Subcutaneous abdominal adipose tissue (tissue), 5 donors: ENCODE measurements at regions not wholly inside any gene's neighbourhood (a gene's known extent, or its start where the extent isn't known, plus 50 kb on each side); places are given as distances from the start of the nearest gene placed in this dataset.
A peak's percentile ranks its signal among the peaks of the same experiment; 100 is the strongest.
"Not testable (repeated sequence)": the region's sequence is repeated elsewhere in the genome, so short reads cannot be mapped to it uniquely, and the experiment has no call there.

Experiments
- H3K27ac ChIP-seq: one replicate; pipeline ENCODE4 v1.7.0; 2013; ENCODE audit warnings: low read depth, mild to moderate bottlenecking, inconsistent platforms, low read length, moderate library complexity
- H3K27me3 ChIP-seq, 5 donors: one replicate each; pipeline ENCODE4 v1.7.0; 2013; ENCODE audit warnings: low read length in 5 of 5, inconsistent platforms in 1 of 5; ENCODE audit not compliant: control insufficient read depth in 5 of 5, insufficient read depth in 4 of 5
- H3K36me3 ChIP-seq, 5 donors: one replicate each; pipeline ENCODE4 v1.7.0; 2013; ENCODE audit warnings: low read length in 5 of 5; ENCODE audit not compliant: control insufficient read depth in 5 of 5, insufficient read depth in 5 of 5
- H3K4me1 ChIP-seq, 5 donors: one replicate each; pipeline ENCODE4 v1.7.0; 2013; ENCODE audit warnings: low read length in 5 of 5, mild to moderate bottlenecking in 3 of 5, moderate library complexity in 1 of 5; ENCODE audit not compliant: control insufficient read depth in 5 of 5, insufficient read depth in 5 of 5
- H3K4me3 ChIP-seq, 5 donors: one replicate each; pipeline ENCODE4 v1.7.0; 2013; ENCODE audit warnings: low read length in 5 of 5, low read depth in 1 of 5
- H3K9ac ChIP-seq, 5 donors: one replicate each; pipeline ENCODE4 v1.7.0; 2013; ENCODE audit warnings: low read length in 5 of 5, mild to moderate bottlenecking in 4 of 5, moderate library complexity in 3 of 5
- H3K9me3 ChIP-seq, 5 donors: one replicate each; pipeline ENCODE4 v1.7.0; 2013; ENCODE audit warnings: low read length in 5 of 5; ENCODE audit not compliant: control insufficient read depth in 5 of 5
- donor health status: healthy.
- donor health status: healthy.
- donor health status: healthy.
- donor health status: healthy.
- donor health status: healthy.

DNA sequence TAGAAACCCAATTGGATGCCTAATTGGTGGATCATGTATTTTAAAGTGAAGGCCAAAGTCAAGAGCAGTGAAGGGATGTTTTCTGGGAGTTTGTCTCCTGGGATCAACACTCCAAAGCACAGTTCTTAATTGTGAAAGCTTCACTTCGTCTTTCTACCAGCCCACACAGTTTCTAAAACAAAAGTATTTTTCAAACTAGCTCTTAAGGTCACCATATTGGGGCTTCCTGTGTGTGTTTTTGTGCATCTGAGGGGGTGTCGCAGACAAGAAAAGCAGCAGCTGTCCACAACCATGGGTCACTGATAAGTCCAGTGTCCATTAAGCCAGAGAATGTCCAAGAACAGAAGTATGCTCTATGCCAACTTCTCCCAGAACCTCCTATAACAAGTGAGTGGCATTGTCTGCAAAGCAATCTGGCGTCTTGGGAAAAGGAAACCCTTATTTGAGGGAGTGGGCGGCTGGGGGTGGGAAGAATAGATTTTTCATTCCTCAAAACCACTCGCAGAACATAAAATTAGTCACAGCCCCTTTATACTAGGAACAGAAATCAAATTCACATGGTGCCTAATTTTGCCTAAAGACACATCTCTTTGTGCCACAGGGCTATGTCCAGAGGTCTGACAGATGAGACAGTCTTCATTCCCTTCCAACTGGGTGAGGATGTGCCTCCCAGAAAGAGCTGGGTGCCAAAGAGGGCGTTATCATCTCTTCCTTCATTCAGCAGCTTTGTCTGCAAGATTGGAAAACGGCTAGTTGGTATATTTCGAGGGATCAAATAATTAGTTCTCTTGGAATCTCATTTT is 610.4 kb downstream of the BCOR start:
- H3K9me3 ChIP-seq, result peaks cover 0 to 9% (median 6%) of the 10 kb centered on the region in 5 donors
- no peak overlapping the region for H3K4me3 ChIP-seq
- H3K27ac ChIP-seq, result no peak overlapping the region
- peaks cover 0 to 17% (median 8%) of the 10 kb centered on the region in 5 donors for H3K27me3 ChIP-seq
- H3K36me3 ChIP-seq, result no peaks in the 10 kb centered on the region
- peaks cover 0 to 26% (median 12%) of the 10 kb centered on the region in 5 donors for H3K4me1 ChIP-seq
- H3K9ac ChIP-seq, result no peak overlapping the region

DNA sequence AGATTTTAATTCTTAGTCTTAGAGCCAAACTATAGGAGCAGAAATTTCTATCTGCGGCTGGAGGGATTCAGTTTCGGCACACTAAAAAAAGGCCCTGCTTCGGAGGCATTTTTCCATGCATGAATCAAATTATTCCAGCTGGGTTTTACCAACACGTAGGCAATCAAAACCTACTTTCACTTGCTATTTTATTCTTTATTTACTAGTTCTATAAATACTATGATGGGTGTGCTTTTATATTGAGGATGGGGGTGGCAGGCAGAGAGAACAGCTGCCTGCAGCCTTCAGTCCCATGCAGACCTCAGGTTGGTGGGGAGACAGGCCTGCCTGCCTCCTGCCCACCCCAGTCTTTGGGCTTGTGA is 609.8 kb downstream of the BCOR start:
- Histone ChIP-seq H3K9me3 (peaks cover 0 to 6% (median 6%) of the 10 kb centered on the region in 5 donors), H3K4me1 (peaks cover 0 to 32% (median 18%) of the 10 kb centered on the region in 5 donors), H3K4me3 (no peak overlapping the region), H3K9ac (no peak overlapping the region), H3K27ac (no peak overlapping the region), H3K27me3 (peaks cover 0 to 21% (median 8%) of the 10 kb centered on the region in 5 donors), H3K36me3 (no peaks in the 10 kb centered on the region)

DNA sequence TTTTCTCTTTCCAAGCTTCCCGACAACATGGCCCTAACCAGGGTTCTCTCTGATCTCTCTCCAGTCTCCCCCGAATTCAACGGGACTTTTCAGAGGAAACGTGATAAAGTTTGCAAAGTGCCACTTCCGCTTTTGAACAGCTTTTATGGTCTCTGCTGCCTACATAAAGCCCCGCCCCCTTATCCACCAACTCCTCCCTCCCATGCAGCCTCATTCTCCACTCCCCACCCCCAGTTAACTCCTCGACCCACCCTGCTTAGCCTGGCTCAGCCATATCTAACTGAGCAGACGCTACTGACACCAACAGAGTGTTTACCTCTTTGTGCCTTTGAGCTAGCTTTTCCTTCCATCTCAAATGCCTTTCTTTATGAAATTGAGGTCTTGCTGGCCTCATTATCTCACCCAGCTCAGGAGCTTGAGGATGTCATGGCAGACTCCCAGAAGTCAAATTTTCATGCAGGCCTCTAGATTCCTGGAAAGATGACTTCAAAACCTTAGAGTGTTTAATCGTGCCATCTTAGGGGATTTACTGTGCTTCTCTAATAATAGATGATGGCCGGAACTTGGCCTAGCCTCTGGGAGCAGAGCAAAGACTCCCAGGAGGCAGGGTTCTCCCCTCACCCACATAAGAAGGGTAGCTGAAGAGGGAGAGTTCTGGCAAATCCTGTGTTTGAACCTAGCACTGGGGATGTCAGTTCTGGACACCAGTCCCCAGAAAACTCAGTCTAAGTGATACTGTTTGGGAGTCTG is 606.0 kb downstream of the BCOR start:
- Histone ChIP-seq H3K4me1 (peaks cover 0 to 35% (median 19%) of the 10 kb centered on the region in 5 donors), H3K4me3 (no peak overlapping the region), H3K9ac (no peak overlapping the region), H3K27me3 (peaks cover 0 to 21% (median 14%) of the 10 kb centered on the region in 5 donors), H3K36me3 (no peaks in the 10 kb centered on the region), H3K27ac (no peak overlapping the region), H3K9me3 (peaks cover 0 to 6% (median 0%) of the 10 kb centered on the region in 5 donors)

DNA sequence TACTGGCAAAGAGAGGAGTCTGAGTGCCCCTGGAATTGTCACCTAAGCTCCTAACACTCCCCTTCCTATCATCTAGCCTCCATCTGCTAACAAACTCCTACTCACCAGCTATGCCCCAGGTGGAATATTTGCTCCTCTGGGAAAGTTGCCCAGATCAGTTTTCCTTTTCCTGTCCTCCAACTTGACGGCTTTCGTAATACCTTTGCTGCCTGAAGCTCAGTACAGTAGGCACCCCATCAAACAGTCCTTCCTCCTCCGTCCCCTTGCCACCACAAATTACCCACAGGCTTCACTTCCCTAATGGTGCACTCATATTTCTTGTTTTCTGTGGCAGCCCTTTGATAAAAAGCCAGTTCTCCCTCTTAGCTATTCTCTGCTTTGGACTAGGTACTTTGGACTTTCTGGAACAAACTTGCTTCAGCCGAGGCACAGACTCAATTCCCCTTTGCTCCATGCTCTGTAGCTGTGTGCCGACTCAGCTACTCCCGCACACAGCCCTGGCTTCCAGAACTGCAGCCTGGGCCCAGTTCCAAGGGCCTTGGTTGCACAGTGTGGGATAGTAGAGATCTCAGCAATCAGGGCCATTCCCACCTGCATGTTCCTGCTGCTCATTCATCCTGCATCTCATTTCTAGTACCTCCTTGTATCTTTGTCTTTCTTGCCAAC is 605.1 kb downstream of the BCOR start:
- H3K9me3 ChIP-seq, result peaks cover 0 to 6% (median 0%) of the 10 kb centered on the region in 5 donors
- H3K27me3 ChIP-seq, result peaks cover 0 to 24% (median 10%) of the 10 kb centered on the region in 5 donors
- peaks cover 0 to 28% (median 19%) of the 10 kb centered on the region in 5 donors for H3K4me1 ChIP-seq
- H3K27ac ChIP-seq, result peak overlapping the region; percentile 19
- no peak overlapping the region for H3K9ac ChIP-seq
- no peaks in the 10 kb centered on the region for H3K36me3 ChIP-seq
- no peak overlapping the region for H3K4me3 ChIP-seq

DNA sequence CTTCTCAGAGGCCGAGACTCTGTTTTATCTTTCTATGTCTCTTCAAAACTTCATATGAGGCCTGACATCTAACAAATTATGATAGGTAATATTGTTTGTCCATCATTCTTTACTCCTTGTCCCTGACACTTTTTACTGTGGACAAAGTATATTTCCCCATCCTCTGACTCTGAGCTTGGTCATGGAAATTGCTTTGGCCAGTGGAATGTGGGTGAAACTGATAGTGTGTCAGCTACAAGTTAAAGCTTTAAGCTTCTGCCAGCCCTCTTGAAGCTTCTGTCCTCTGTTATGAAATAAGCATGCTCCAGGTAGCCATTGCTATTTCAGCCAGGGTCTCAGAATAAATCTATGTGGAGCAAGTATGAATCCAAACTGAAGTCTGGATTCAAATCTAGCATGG is 604.6 kb downstream of the BCOR start:
- peaks cover 0 to 24% (median 17%) of the 10 kb centered on the region in 5 donors for H3K4me1 ChIP-seq
- peaks cover 0 to 6% (median 0%) of the 10 kb centered on the region in 5 donors for H3K9me3 ChIP-seq
- no peak overlapping the region for H3K4me3 ChIP-seq
- H3K36me3 ChIP-seq, result no peaks in the 10 kb centered on the region
- H3K27ac ChIP-seq, result peak overlapping the region; percentile 19
- peaks cover 0 to 29% (median 15%) of the 10 kb centered on the region in 5 donors for H3K27me3 ChIP-seq
- no peak overlapping the region for H3K9ac ChIP-seq

DNA sequence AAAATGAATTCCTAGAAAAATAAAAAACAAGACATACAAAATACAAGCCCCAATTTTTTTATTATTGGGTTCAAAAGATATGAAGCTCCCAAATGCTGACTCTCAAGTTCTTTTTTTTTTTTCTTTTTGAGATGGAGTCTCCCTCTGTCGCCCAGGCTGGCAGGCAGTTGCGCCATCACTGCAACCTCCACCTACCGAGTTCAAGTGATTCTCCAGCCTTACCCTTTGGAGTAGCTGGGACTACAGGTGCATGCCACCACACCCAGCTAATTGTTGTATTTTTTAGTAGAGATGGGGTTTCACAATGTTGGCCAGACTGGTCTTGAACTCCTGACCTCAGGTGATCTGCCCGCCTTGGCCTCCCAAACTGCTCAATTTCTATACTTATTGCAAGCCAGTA is 600.6 kb downstream of the BCOR start:
- not testable (repeated sequence) for H3K27ac ChIP-seq, H3K9ac ChIP-seq, H3K9me3 ChIP-seq, H3K4me3 ChIP-seq, H3K36me3 ChIP-seq
- H3K4me1 ChIP-seq, result peaks cover 0 to 31% (median 10%) of the 10 kb centered on the region in 5 donors
- peaks cover 0 to 18% (median 12%) of the 10 kb centered on the region in 5 donors for H3K27me3 ChIP-seq

DNA sequence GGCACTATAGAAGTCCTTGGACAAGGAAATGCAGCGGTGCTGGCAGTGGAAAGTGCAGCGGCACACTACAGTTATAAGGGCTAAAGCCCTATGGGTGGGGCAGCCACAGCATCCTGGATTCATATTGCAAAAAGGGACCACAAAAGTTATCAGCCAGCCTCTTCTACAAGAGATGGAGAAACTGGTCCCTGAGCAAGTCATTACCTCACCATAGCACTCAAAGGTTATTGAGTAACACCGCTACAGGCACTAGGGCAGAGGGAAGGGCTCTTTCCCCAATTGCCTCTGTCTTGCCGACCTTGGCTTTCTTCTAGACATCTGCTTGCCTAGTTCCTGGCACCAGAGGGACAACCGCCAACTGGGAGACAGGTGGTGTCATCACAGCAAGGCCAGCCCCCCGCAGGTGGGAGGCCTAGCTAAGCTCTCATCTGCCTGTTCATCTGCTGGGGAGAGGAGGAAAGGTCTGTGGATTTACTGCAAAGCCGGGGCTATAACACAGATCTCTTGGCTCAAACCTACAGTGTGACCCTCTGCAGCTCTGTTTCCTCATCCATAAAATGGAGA is 600.0 kb downstream of the BCOR start:
- Histone ChIP-seq H3K4me3 (no peak overlapping the region), H3K9ac (no peak overlapping the region), H3K36me3 (no peaks in the 10 kb centered on the region), H3K4me1 (peaks cover 0 to 24% (median 10%) of the 10 kb centered on the region in 5 donors), H3K27me3 (peaks cover 0 to 14% (median 12%) of the 10 kb centered on the region in 5 donors), H3K9me3 (peaks cover 0 to 10% (median 0%) of the 10 kb centered on the region in 5 donors), H3K27ac (no peak overlapping the region)

DNA sequence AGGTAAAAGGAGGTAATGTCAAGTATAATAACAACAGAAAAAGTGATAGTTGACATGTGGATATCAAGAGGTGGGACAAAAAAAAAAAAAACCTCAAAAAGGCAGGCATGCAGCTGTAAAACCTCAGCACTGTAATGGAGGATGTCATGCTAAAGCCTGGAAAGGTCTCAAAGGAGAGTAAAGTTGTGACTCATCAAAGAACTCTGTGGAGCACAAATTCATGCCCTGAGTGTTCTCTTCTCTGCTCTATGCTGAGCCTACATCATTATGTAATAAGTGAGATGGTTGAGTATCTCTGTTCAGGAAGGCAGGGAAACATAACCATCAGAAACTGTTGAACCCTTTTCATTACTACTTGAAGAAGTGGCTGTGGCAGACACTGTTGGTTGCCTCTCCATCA is 597.8 kb downstream of the BCOR start:
- Histone ChIP-seq H3K27me3 (peaks cover 0 to 13% (median 10%) of the 10 kb centered on the region in 5 donors), H3K4me1 (peaks cover 0 to 12% (median 2%) of the 10 kb centered on the region in 5 donors), H3K9me3 (peaks cover 0 to 10% (median 0%) of the 10 kb centered on the region in 5 donors), H3K9ac (no peak overlapping the region), H3K36me3 (no peaks in the 10 kb centered on the region), H3K27ac (no peak overlapping the region), H3K4me3 (no peak overlapping the region)

DNA sequence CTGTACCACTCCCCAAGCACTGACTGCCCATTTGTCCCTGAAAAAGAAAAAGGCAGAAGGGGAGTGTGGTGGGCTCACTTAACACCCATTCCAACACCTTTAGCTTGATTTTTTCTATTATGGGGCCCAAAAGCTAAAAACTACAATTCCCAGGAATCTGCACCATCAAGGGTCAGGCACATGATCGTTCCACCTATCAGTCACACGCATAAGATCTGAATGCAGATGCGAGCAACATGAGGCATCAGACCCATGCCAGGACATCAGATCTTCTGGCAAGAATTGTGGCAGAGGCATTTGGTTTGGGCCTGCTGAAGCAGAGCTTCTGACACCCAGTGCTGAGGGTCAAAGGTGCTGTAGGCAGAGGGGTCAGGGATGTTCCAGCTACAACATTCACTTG is 595.9 kb downstream of the BCOR start:
- Histone ChIP-seq H3K36me3 (no peaks in the 10 kb centered on the region), H3K4me1 (peaks cover 0 to 9% (median 0%) of the 10 kb centered on the region in 5 donors), H3K9me3 (peaks cover 0 to 10% (median 0%) of the 10 kb centered on the region in 5 donors), H3K4me3 (no peak overlapping the region), H3K27ac (no peak overlapping the region), H3K9ac (no peak overlapping the region), H3K27me3 (peaks cover 0 to 12% (median 6%) of the 10 kb centered on the region in 5 donors)
